BLaER1 treated with 17β-estradiol and CSF1 and Interleukin-3, amounts not matched to agents 10 nM and 100 nM (cell line): ENCODE measurements at regions not wholly inside any gene's neighbourhood (a gene's known extent, or its start where the extent isn't known, plus 50 kb on each side); places are given as distances from the start of the nearest gene placed in this dataset.

ENCODE experiments used
- H3K27ac ChIP-seq, 11 experiments: shearing (Covaris generic); formaldehyde crosslinking; 2 replicates each; pipeline ENCODE4 v1.8.1; 2022
- H3K27me3 ChIP-seq, 11 experiments: shearing (Covaris generic); formaldehyde crosslinking; 2 replicates each; pipeline ENCODE4 v1.8.1; 2022
- H3K36me3 ChIP-seq, 11 experiments: shearing (Covaris generic); formaldehyde crosslinking; 2 replicates each; pipeline ENCODE4 v1.8.1; 2022
- H3K4me1 ChIP-seq, 10 experiments: shearing (Covaris generic); formaldehyde crosslinking; 2 replicates each; pipeline ENCODE4 v1.8.1; 2022
- H3K4me2 ChIP-seq, 11 experiments: shearing (Covaris generic); formaldehyde crosslinking; 2 replicates each; pipeline ENCODE4 v1.8.1; 2022
- H3K4me3 ChIP-seq, 10 experiments: shearing (Covaris generic); formaldehyde crosslinking; 2 replicates each; pipeline ENCODE4 v1.8.1; 2022
- H3K9ac ChIP-seq, 11 experiments: shearing (Covaris generic); formaldehyde crosslinking; 2 replicates each; pipeline ENCODE4 v1.8.1; 2022
- H3K9me3 ChIP-seq, 11 experiments: shearing (Covaris generic); formaldehyde crosslinking; replicated peaks in 1 of 11; 2 replicates each; pipeline ENCODE4 v1.8.1; 2022
- H4K20me1 ChIP-seq, 11 experiments: shearing (Covaris generic); formaldehyde crosslinking; 2 replicates each; pipeline ENCODE4 v1.8.1; 2022
- Cebpa-rat ChIP-seq, 11 experiments: shearing (Covaris generic); IDR thresholded peaks; 2 replicates each; pipeline ENCODE4 v1.8.1; 2022

DNA sequence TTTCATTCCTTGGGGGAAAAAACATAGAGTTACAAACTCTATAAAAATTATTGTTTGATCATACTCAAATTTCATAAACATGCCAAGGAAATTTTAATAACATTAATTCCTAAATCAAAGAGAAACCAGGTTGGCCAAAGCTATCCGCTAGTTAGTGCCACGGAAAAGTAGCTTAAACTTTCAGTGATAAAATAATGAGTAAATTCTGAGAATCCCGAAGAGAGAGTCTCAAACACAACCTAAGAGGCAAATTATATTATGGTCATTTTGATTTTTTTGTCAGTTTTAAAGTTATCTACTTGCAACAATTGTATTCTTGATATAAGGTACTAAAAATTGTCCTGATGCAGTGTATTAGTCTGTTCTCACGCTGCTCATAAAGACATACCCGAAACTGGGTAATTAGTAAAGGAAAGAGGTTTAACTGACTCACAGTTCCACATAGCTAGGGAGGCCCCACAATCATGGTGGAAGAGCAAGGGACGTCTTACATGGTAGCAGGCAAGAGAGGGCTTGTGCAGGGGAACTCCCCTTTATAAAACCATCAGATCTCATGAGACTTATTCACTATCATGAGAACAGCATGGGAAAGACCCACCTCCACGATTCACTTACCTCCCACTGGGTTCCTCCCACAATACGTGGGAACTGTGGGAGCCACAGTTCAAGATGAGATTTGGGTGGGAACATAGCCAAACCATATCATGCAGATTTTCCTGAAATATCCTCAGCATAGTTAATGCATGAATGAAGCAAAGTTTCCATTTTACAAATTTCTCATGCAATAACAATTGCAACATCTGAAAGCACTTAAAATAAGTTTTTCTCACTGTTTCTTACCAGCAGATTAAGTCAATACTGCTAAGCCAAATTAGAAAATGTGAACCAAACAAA, 205.9 kb upstream of the STK17B start:
- no peaks in the 10 kb centered on the region for H4K20me1 ChIP-seq
- H3K9ac ChIP-seq, result no peak overlapping the region
- H3K9me3 ChIP-seq, result no peaks in the 10 kb centered on the region
- H3K4me1 ChIP-seq, result no peaks in the 10 kb centered on the region
- H3K27me3 ChIP-seq, result no peaks in the 10 kb centered on the region
- no peak overlapping the region for H3K27ac ChIP-seq
- H3K36me3 ChIP-seq, result no peaks in the 10 kb centered on the region
- H3K4me2 ChIP-seq, result no peak overlapping the region
- H3K4me3 ChIP-seq, result no peak overlapping the region
- no peak for TF ChIP-seq Cebpa-rat (IDR thresholded peaks at IDR 0.05)

DNA sequence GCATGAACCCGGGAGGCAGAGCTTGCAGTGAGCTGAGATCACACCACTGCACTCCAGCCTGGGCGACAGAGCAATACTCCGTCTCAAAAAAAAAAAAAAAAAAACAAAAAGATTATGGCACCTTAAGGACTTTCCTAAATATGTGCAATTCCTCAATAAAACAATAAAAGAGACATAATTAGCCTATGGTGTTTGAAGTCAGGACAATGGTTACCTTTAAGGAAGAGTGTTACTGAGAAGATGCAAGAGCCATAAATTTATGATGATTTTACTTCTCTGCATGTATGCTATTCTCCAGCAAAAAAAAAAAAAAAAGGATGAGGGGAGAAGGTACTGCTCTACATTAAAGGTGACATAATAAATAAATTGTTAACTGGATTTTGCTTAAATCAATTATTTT, 208.2 kb upstream of the STK17B start:
- H3K9me3 ChIP-seq, result no peaks in the 10 kb centered on the region
- no peaks in the 10 kb centered on the region for H3K27me3 ChIP-seq
- no peak for TF ChIP-seq Cebpa-rat (IDR thresholded peaks at IDR 0.05)
- no peaks in the 10 kb centered on the region for H3K36me3 ChIP-seq
- H4K20me1 ChIP-seq, result no peaks in the 10 kb centered on the region
- no peak overlapping the region for H3K9ac ChIP-seq
- no peak overlapping the region for H3K4me2 ChIP-seq
- no peaks in the 10 kb centered on the region for H3K4me1 ChIP-seq
- H3K4me3 ChIP-seq, result no peak overlapping the region
- no peak overlapping the region for H3K27ac ChIP-seq

DNA sequence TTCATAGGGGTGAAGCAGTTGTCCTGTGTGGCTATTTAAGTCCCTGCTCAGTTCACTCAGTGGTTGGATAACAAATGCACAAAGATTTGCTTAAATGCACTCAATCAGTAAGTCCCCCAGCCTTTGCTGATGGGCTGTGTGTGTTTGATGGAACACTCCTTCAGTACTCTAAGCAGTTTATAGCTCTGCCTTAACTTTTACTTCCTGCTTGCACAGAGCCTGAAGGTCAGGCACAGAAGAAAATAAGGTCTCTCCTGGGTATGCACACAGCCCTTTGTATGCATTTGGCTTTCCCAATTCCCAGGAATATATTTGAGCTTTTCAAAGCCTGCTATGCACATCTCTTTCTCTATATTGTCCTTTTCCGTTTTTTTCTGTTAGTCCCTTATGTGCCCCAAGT, 208.7 kb upstream of the STK17B start:
- no peak overlapping the region for H3K9ac ChIP-seq
- no peaks in the 10 kb centered on the region for H3K9me3 ChIP-seq
- no peaks in the 10 kb centered on the region for H3K4me1 ChIP-seq

DNA sequence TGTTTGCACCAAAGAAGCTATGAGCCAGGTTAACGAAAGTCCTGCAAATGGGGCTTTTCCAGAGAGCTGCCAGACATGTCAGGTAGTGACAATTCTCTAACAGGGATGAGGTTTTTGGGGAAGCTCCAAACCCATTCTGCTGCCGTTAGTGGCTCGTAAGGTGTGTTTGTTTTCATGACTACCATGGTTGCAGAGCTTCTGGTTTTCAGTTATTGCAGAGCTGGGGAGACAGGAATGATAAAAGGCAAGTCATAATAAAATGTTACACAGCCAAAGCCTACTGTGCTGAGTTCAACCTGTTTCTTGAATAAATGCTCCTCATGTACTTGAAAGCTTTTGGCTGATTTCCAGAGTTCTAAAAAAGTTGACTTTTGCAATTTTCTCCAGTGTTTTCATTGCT, 209.2 kb upstream of the STK17B start:
- H3K27ac ChIP-seq, result no peak overlapping the region
- H4K20me1 ChIP-seq, result no peaks in the 10 kb centered on the region
- H3K4me3 ChIP-seq, result no peak overlapping the region
- no peak overlapping the region for H3K4me2 ChIP-seq
- no peaks in the 10 kb centered on the region for H3K9me3 ChIP-seq
- no peaks in the 10 kb centered on the region for H3K36me3 ChIP-seq
- no peaks in the 10 kb centered on the region for H3K27me3 ChIP-seq
- no peak overlapping the region for H3K9ac ChIP-seq
- no peak for TF ChIP-seq Cebpa-rat (IDR thresholded peaks at IDR 0.05)
- H3K4me1 ChIP-seq, result no peaks in the 10 kb centered on the region

More for the DNA sequence above, 208.7 kb upstream of the STK17B start:
- no peak overlapping the region for H3K4me2 ChIP-seq
- no peaks in the 10 kb centered on the region for H3K36me3 ChIP-seq
- H3K4me3 ChIP-seq, result no peak overlapping the region
- no peak for TF ChIP-seq Cebpa-rat (IDR thresholded peaks at IDR 0.05)
- no peaks in the 10 kb centered on the region for H4K20me1 ChIP-seq
- no peaks in the 10 kb centered on the region for H3K27me3 ChIP-seq
- H3K27ac ChIP-seq, result no peak overlapping the region

DNA sequence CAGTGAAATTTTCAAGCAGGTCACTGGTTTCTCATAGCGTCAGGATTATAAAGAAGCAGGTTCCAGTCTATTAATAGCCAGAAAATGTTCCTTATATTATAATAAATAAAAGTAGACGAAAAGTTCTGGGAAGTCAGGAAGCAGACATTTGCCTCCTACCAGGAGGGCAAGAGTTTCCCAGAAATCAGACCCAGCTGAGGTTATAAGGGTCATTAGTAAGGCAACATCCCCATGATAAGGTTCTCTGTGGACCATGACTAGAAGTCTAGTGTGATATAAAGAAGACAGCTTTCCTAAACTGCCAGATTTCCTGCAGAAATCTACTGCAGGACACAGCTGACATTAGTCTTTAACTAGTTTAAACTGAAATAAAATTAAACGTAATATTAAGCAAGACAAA, 210.1 kb upstream of the STK17B start:
- Histone ChIP-seq H3K4me1 (no peaks in the 10 kb centered on the region), H3K9me3 (no peaks in the 10 kb centered on the region), H3K4me3 (no peak overlapping the region), H3K36me3 (no peaks in the 10 kb centered on the region), H4K20me1 (no peaks in the 10 kb centered on the region), H3K27ac (no peak overlapping the region), H3K27me3 (no peaks in the 10 kb centered on the region), H3K4me2 (no peak overlapping the region), H3K9ac (no peak overlapping the region)
- TF ChIP-seq Cebpa-rat (IDR thresholded peaks at IDR 0.05), result no peak

DNA sequence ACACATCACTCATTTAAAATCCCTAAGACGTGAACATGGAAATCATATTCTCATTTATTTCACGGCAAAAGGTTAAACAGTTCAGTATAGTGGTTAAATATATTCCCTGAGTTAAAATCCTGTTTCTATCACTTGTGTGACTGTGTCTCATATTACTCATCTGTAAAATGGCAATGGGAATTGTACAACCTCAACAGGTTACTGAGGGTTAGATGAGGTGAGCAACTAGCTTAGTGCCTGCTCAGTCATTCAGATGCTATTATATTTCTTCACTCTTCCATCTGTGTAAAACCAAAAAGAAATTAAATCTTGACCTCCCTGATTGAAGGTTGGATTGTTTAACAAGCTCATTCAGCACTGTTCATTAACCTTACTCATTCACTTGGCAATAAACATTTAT, 212.4 kb upstream of the STK17B start:
- Histone ChIP-seq H3K27me3 (no peaks in the 10 kb centered on the region), H3K4me1 (no peaks in the 10 kb centered on the region), H3K4me3 (no peak overlapping the region), H3K9ac (no peak overlapping the region), H4K20me1 (no peaks in the 10 kb centered on the region), H3K36me3 (no peaks in the 10 kb centered on the region), H3K9me3 (no peaks in the 10 kb centered on the region), H3K4me2 (no peak overlapping the region), H3K27ac (no peak overlapping the region)
- TF ChIP-seq Cebpa-rat (IDR thresholded peaks at IDR 0.05), result no peak

DNA sequence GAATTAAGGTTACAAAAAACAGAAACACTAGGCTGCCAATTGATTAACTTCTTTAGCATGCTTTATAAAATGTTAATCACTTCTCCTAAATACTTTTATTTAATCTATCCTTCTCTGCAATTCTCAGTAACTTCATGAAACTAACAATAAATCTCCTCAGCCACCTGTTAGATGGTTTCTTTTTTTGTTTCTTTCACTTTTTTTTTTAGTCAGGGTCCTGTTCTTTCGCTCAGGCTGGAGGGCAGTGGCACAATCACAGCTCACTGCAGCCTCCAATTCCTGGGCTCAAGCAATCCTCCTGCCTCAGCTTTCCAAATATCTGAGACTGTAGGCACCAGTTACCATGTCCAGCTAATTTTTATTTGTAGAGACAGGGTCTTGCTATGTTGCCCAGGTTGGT, 213.4 kb upstream of the STK17B start:
- Histone ChIP-seq H3K4me3 (no peak overlapping the region), H3K4me1 (no peaks in the 10 kb centered on the region), H3K36me3 (no peaks in the 10 kb centered on the region), H3K27me3 (no peaks in the 10 kb centered on the region), H3K9ac (no peak overlapping the region), H3K9me3 (no peaks in the 10 kb centered on the region), H3K27ac (no peak overlapping the region), H3K4me2 (no peak overlapping the region), H4K20me1 (no peaks in the 10 kb centered on the region)
- TF ChIP-seq Cebpa-rat (IDR thresholded peaks at IDR 0.05), result no peak

DNA sequence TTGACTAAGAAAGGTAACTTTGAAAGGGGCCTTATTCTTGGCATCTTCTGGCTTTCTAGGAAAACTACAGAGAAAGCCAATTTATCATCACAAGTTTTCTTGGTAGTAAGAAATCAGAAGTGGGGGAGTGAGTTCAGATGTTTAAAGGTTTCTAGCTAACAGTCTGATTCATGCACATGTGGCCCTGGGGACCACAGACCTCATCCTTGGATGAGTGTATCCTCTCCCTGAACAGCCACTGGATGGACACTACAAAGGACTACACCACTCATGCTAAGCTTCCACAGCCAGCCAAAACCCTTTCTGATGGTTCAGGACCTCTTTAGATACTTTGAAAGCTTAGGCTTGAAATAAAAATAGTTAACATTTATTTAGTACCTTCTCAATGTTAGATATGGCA, 218.3 kb upstream of the STK17B start:
- H3K36me3 ChIP-seq, result no peaks in the 10 kb centered on the region
- H3K4me1 ChIP-seq, result no peaks in the 10 kb centered on the region
- H3K27me3 ChIP-seq, result no peaks in the 10 kb centered on the region
- no peak overlapping the region for H3K4me2 ChIP-seq
- H3K27ac ChIP-seq, result no peak overlapping the region
- no peaks in the 10 kb centered on the region for H4K20me1 ChIP-seq
- H3K9ac ChIP-seq, result no peak overlapping the region
- no peak overlapping the region for H3K4me3 ChIP-seq
- H3K9me3 ChIP-seq, result no peaks in the 10 kb centered on the region
- TF ChIP-seq Cebpa-rat (IDR thresholded peaks at IDR 0.05), result no peak

DNA sequence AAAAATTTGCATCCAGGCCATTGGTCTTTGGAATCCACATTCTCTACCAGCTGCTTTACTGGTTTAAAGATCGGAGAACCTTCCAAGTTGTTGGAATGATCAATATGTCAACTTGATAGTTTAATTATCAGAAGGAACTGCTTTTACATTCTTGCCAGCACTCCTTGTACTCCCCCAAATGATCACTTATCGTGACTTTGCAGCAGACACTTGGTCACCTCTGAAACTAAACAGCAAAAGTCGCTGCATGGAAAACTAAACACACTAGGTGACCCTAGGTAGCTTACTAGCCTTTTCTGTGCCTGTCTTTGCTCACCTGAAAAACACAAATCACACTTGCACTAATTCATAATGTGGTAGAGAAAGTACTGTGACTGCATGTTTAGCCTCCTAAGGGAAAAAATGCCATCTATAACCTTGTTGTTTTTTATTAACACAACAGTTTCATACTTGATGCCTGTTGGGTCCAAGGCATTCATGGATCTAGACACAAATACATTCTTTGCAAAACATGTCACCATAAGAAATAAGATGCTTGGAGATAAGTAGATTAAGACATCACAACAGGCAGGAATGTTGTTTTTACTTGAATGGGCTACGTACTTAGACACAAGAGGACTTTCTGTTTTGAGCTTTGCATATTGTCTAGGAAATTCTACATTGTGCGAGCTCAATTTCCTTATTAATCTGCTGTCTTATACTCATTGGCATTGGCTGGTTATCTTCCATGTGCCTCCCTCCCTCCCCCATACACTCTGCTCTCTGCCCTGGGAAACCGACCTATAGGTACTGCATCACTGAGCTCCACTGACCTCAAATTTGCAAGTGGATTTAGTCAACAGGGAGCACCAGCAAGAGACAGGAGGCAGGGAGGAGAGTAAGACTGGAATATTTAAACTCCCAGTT, 219.1 kb upstream of the STK17B start:
- no peak for TF ChIP-seq Cebpa-rat (IDR thresholded peaks at IDR 0.05)
- H3K4me2 ChIP-seq, result no peak overlapping the region
- H3K4me1 ChIP-seq, result no peaks in the 10 kb centered on the region
- H3K27ac ChIP-seq, result no peak overlapping the region
- H4K20me1 ChIP-seq, result no peaks in the 10 kb centered on the region
- no peaks in the 10 kb centered on the region for H3K9me3 ChIP-seq
- no peaks in the 10 kb centered on the region for H3K36me3 ChIP-seq
- H3K9ac ChIP-seq, result no peak overlapping the region
- no peaks in the 10 kb centered on the region for H3K27me3 ChIP-seq
- no peak overlapping the region for H3K4me3 ChIP-seq

DNA sequence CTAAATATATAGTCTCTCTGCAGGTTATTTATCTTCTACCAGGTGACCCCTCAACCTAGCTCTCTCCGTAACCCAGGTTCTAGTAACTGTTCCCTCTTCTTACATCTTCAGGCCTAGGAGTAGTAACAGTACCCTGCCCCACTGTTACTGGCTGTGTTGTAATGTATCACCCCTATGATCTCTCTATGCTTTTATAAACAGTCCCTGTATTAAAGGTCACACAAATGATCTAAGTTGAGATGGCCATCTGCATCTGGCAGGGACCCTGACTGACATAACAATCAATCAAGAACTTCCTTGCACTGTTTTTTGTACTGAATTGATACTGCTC, 219.7 kb upstream of the STK17B start:
- Histone ChIP-seq H4K20me1 (no peaks in the 10 kb centered on the region), H3K9ac (no peak overlapping the region), H3K4me2 (no peak overlapping the region), H3K27ac (no peak overlapping the region), H3K27me3 (no peaks in the 10 kb centered on the region), H3K9me3 (no peaks in the 10 kb centered on the region), H3K36me3 (no peaks in the 10 kb centered on the region), H3K4me3 (no peak overlapping the region), H3K4me1 (no peaks in the 10 kb centered on the region)
- no peak for TF ChIP-seq Cebpa-rat (IDR thresholded peaks at IDR 0.05)
